Left hindlimb (tissue), 1 donor: ENCODE measurements at regions not wholly inside any gene's neighbourhood (a gene's known extent, or its start where the extent isn't known, plus 50 kb on each side); places are given as distances from the start of the nearest gene placed in this dataset.
"Not testable (repeated sequence)": the region's sequence is repeated elsewhere in the genome, so short reads cannot be mapped to it uniquely, and the experiment has no call there.

Experiments used
- DNase-seq: peaks from one replicate; pipeline ENCODE4 v3.0.0-alpha.2; 2018

GRCh38 chr3:27779176-27779575, 57.1 kb upstream of the EOMES start:
- DNase-seq: no peak

GRCh38 chr3:27789420-27789819, 67.3 kb upstream of the EOMES start:
- no peak for DNase-seq

- no peak for DNase-seq
These were observed 69.8 kb upstream of the EOMES start for GRCh38 chr3:27791956-27792355.

GRCh38 chr3:27792869-27793268, 70.7 kb upstream of the EOMES start:
- DNase-seq: no peak

- no peak for DNase-seq
These were observed 72.1 kb upstream of the EOMES start for GRCh38 chr3:27794211-27794610.

GRCh38 chr3:27796365-27796875, 74.3 kb upstream of the EOMES start:
- no peak for DNase-seq

- DNase-seq: no peak
These were observed 75.7 kb upstream of the EOMES start for GRCh38 chr3:27797773-27798172.

- DNase-seq: no peak
These were observed 78.1 kb upstream of the EOMES start for GRCh38 chr3:27800261-27800660.

GRCh38 chr3:27802425-27802824, 80.3 kb upstream of the EOMES start:
- no peak for DNase-seq

GRCh38 chr3:27802849-27803248, 80.7 kb upstream of the EOMES start:
- no peak for DNase-seq

GRCh38 chr3:27805282-27805681, 83.2 kb upstream of the EOMES start:
- no peak for DNase-seq

- DNase-seq: no peak
These were observed 91.1 kb upstream of the EOMES start for GRCh38 chr3:27813255-27813654.

- DNase-seq: not testable (repeated sequence)
These were observed 99.5 kb upstream of the EOMES start for GRCh38 chr3:27821609-27822008.

GRCh38 chr3:27824312-27825200, 102.4 kb upstream of the EOMES start:
- DNase-seq: no peak

- no peak for DNase-seq
These were observed 104.3 kb upstream of the EOMES start for GRCh38 chr3:27826448-27826847.

GRCh38 chr3:27827041-27827440, 104.9 kb upstream of the EOMES start:
- DNase-seq: no peak

GRCh38 chr3:27840807-27841594, 118.9 kb upstream of the EOMES start:
- DNase-seq: no peak

- DNase-seq: no peak
These were observed 122.0 kb upstream of the EOMES start for GRCh38 chr3:27844052-27844675.

GRCh38 chr3:27847697-27848096, 125.6 kb upstream of the EOMES start:
- DNase-seq: no peak

- no peak for DNase-seq
These were observed 126.7 kb upstream of the EOMES start for GRCh38 chr3:27848826-27849225.

- no peak for DNase-seq
These were observed 137.7 kb upstream of the EOMES start for GRCh38 chr3:27859821-27860220.

GRCh38 chr3:27861046-27862036, 139.2 kb upstream of the EOMES start:
- DNase-seq: no peak
